Astrocyte of the cerebellum (primary cell): ENCODE measurements at regions not wholly inside any gene's neighbourhood (a gene's known extent, or its start where the extent isn't known, plus 50 kb on each side); places are given as distances from the start of the nearest gene placed in this dataset.

Experiments used
- DNase-seq: peaks from one replicate; pipeline ENCODE4 v3.0.0-alpha.2; 2011; ENCODE audit warnings: low read depth
- H3K4me3 ChIP-seq: 2 replicates; pipeline ENCODE4 v1.5.1; 2011; ENCODE audit warnings: mild to moderate bottlenecking, low read depth, low read length, moderate library complexity
- in situ Hi-C: cut with HindIII; loops from 2 replicates; pipeline ENCODE4 v1.10.0; 2017; ENCODE audit warnings: low sequenced_read_pairs
- TF ChIP-seq, protein P1 (sequence below): IDR thresholded peaks from 2 replicates; pipeline ENCODE4 v1.5.1; 2012; ENCODE audit warnings: low read length, low read depth, moderate library complexity, mild to moderate bottlenecking; ENCODE audit errors: missing control alignments

DNA sequence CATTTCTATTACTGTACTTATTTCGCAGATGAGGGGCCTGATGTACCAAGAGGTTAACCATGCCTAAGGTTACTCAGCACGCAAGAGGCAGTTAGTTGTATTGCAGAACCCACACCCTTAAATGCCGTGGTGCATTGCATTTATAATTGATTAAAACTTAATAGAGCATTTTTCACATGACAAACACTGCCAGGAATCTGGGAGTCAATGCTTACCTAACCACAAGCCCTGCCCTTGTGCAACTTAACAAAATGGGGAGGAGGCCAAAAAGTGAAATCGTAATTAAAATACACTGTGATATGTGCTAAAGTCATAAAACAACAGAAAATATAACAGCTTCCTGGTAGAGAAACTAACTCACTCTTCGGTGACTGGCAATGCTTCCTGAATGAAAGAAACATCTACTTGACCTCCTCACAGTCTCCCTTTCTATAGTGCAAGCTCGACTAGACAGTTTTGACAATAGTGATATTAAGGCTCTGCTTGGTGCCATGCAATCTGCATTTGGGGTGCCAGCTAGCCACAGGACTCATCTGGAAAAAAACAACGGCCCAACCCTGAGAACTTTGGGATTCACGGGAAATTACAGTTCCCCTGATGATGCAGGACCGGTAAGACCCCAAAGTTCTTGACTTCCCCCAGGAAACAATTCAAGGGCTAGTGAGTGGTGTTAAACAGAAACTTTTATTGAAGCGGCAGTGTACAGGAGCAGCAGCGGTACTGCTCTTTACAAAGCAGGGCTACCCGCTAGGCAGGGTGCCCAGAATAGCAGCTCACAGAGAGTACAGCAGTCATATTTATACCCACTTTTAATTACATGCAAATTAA lies 612.4 kb downstream of the TNS3 start:
- in situ Hi-C loops = no loop called here
- TF ChIP-seq, protein P1, sequence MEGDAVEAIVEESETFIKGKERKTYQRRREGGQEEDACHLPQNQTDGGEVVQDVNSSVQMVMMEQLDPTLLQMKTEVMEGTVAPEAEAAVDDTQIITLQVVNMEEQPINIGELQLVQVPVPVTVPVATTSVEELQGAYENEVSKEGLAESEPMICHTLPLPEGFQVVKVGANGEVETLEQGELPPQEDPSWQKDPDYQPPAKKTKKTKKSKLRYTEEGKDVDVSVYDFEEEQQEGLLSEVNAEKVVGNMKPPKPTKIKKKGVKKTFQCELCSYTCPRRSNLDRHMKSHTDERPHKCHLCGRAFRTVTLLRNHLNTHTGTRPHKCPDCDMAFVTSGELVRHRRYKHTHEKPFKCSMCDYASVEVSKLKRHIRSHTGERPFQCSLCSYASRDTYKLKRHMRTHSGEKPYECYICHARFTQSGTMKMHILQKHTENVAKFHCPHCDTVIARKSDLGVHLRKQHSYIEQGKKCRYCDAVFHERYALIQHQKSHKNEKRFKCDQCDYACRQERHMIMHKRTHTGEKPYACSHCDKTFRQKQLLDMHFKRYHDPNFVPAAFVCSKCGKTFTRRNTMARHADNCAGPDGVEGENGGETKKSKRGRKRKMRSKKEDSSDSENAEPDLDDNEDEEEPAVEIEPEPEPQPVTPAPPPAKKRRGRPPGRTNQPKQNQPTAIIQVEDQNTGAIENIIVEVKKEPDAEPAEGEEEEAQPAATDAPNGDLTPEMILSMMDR = no peak
- DNase-seq = peak; percentile 65
- H3K4me3 ChIP-seq = no peak overlapping the region

DNA sequence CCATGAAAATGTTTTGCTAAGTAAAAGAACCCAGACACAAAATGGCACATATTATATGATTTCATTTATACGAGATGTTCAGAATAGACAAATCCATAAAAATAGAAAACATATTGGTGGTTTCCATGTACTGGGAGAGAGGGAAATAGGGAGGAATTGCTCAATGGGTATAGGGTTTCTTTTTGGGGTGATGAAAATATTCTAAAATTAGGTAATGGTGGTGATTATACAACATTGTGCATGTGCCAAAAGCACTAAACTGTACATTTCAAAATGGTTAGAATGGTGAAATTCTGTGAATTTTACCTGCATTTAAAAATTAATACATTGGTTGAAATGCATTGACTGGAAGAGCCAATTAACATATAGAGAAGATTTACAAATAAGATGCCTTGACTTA lies 613.9 kb downstream of the TNS3 start:
- DNase-seq = no peak
- H3K4me3 ChIP-seq = no peak overlapping the region
- TF ChIP-seq, protein P1 = no peak
- in situ Hi-C loops = no loop called here

DNA sequence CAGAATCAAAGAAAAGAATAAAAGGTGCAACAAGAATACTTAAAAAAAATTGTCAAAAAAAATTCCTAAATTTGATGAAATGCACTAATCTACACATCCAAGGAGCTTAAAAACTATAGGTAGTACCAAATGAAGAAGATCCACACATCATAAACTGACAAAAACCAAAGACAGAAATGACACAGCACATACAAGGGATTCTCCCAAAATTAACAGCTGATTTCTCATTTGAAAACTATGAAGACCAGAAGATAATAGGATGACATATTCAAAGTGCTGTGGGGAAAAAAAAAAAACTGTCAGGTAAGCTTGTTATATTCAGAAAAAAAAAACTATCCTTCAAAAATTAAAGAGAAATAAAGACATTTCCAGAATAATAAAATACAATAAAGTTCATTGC lies 618.2 kb downstream of the TNS3 start:
- DNase-seq = no peak
- no peak overlapping the region for H3K4me3 ChIP-seq
- TF ChIP-seq, protein P1 = no peak
- in situ Hi-C loops = no loop called here

DNA sequence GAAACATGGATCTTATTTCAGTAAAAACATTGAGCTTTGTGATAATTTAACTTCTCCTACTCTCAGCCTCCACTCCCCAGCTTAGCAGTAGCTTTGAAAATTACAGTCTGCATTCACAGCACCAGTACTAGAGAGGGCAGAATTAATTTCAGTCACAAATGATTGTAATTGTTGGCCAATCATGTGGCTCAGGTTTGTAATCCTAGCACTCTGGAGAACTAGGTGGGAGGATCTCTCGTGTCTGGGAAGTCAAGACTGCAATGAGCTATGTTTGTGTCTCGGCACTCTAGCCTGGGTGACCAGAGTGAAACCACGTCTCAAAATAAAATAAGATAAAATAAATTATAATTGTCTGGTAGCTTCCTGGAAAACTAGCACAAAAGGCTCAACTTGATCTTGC lies 620.9 kb downstream of the TNS3 start:
- in situ Hi-C loops = no loop called here
- TF ChIP-seq, protein P1 = no peak
- no peak for DNase-seq
- no peak overlapping the region for H3K4me3 ChIP-seq

DNA sequence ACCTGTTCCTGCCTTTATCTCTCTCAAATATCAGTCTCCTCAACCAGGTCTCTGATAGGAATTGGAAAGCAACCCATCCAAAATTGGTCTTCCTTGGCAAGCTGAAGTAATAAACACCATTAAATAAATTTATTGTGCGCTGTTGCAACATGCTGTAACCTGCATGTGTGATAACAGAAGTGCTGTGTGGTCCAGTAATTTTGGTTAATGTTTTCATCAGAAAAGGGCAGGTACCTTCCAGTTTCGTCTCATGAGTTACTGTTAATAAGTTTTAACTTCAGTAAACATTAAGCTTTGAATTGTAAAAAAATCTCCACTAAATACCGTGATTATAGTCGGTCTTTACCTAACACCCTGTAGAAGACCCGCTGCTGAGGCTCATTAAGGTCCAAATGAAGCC lies 624.7 kb downstream of the TNS3 start:
- in situ Hi-C loops = no loop called here
- TF ChIP-seq, protein P1 = no peak
- no peak for DNase-seq
- no peak overlapping the region for H3K4me3 ChIP-seq

DNA sequence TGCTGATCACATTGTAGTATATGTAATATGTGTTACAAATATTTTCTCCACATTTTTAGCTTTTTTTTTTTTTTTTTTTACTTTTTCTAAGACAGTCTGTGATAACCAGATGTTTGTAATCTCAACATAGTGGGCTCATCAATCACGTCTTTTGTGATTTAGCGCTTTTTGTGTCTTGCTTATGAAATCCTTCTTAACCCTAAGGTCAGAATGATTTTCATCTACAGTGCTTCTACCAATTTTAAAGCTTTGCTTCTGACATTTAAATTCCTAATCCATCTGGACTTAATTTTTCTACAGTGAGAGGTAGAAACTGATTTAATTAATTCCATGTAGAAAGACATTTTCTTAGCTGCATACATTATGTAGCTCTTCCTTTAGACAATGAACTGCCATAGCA lies 626.4 kb downstream of the TNS3 start:
- TF ChIP-seq, protein P1 = no peak
- DNase-seq = no peak
- in situ Hi-C loops = no loop called here
- no peak overlapping the region for H3K4me3 ChIP-seq
